ENCODE measurements at regions not wholly inside any gene's neighbourhood (a gene's known extent, or its start where the extent isn't known, plus 50 kb on each side); places are given as distances from the start of the nearest gene placed in this dataset.
"Not testable (repeated sequence)": the region's sequence is repeated elsewhere in the genome, so short reads cannot be mapped to it uniquely, and the experiment has no call there.

DNA sequence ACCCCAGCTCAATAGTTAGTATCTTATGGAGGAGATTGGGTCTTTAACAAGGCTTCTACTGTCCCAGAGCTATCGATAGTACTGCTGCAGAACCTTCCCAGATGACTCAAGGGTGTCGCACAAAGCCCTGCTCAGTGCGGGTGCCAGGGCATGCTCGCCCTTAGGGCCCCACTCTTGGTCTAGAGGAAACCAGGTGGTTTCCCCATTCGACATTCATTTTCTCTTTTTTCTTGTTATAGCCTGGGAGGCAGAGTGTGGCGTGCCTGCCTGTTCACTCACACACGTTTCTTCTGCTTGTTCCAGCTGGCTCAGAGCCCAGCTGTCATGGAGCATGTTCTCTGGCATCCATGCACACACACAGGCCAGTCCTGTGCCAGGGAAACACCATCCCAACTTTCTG is 144.5 kb downstream of the SMIM20 start:
- ATAC-seq, result no peak
- H3K4me3 ChIP-seq, result no peak overlapping the region
- no peak overlapping the region for H3K27ac ChIP-seq
- H3K4me1 ChIP-seq, result peaks cover 0 to 43% of the 10 kb centered on the region in 2 donors
- peak in 1 of 4 donors; percentile 59 for DNase-seq
- no peaks in the 10 kb centered on the region for H3K9me3 ChIP-seq
- H3K36me3 ChIP-seq, result no peaks in the 10 kb centered on the region
- H3K27me3 ChIP-seq, result no peaks in the 10 kb centered on the region
- TF ChIP-seq, protein P1, sequence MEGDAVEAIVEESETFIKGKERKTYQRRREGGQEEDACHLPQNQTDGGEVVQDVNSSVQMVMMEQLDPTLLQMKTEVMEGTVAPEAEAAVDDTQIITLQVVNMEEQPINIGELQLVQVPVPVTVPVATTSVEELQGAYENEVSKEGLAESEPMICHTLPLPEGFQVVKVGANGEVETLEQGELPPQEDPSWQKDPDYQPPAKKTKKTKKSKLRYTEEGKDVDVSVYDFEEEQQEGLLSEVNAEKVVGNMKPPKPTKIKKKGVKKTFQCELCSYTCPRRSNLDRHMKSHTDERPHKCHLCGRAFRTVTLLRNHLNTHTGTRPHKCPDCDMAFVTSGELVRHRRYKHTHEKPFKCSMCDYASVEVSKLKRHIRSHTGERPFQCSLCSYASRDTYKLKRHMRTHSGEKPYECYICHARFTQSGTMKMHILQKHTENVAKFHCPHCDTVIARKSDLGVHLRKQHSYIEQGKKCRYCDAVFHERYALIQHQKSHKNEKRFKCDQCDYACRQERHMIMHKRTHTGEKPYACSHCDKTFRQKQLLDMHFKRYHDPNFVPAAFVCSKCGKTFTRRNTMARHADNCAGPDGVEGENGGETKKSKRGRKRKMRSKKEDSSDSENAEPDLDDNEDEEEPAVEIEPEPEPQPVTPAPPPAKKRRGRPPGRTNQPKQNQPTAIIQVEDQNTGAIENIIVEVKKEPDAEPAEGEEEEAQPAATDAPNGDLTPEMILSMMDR (IDR thresholded peaks at IDR 0.05), result no peak
- intact Hi-C loops (cut with DNase I), result no loop called here

DNA sequence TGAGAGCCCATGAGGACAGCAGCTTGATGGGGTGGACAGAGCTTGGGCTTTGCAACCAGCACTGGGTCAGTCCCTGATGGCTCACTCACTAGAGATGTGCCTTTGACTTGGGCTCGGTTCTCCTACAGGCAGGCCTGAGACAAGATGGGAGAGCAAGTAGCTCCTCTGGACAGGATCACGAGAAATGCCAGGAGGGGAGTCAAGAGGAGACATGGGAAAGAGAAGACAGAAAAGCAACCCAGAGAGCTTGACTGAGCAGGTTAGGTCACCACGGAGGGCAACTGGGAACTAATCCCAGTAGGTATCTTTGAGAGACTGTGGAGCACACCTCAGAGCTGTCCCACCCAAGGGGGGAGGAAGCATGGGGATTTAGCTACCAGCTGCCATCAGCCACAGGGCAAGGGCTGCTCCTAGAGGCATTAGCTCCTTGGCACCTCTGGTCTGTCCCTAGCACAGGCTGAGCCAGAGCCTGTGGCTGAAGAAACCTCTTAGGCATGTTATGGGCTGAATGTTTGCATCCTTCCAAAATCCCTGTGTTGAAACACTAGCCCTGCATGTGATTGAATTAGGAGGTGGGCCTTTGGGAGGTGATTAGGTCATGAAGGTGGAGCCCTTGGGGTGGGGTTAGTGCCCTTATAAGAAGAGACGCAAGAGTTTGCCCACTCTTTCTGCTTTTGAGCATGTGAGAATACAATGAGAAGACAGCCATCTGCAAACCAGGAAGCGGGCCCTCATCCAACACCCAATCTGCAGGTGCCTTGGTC is 145.6 kb downstream of the SMIM20 start:
- no peak overlapping the region for H3K27ac ChIP-seq
- TF ChIP-seq, protein P1 (IDR thresholded peaks at IDR 0.05), result no peak
- H3K36me3 ChIP-seq, result no peaks in the 10 kb centered on the region
- no peak overlapping the region for H3K4me3 ChIP-seq
- H3K4me1 ChIP-seq, result peaks cover 0 to 43% of the 10 kb centered on the region in 2 donors
- H3K9me3 ChIP-seq, result no peaks in the 10 kb centered on the region
- no peaks in the 10 kb centered on the region for H3K27me3 ChIP-seq
- no peak for DNase-seq
- ATAC-seq, result no peak
- intact Hi-C loops (cut with DNase I), result no loop called here

DNA sequence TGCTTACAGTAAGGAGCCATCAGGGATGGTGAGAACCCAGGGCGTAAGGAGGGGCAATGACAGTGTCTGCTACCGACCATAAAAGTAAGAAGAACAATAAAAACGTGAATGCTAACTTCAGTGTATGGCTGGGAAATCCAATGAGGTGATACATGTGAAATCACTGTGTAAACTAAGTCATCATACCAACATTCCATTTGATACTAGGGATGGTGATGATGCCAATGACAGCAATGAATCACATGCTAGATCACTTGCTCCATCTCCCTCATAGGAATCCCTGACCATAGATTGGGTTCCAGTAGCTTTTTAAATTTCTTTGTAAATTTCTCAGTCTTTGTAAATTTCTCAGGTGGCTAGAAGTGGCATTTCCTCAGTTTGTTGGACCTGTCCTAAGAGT is 146.3 kb downstream of the SMIM20 start:
- Histone ChIP-seq H3K27me3 (no peaks in the 10 kb centered on the region), H3K4me1 (peaks cover 0 to 43% of the 10 kb centered on the region in 2 donors), H3K9me3 (no peaks in the 10 kb centered on the region), H3K27ac (no peak overlapping the region), H3K4me3 (no peak overlapping the region), H3K36me3 (no peaks in the 10 kb centered on the region)
- intact Hi-C loops (cut with DNase I), result no loop called here
- no peak for ATAC-seq
- TF ChIP-seq, protein P1 (IDR thresholded peaks at IDR 0.05), result no peak
- no peak for DNase-seq

DNA sequence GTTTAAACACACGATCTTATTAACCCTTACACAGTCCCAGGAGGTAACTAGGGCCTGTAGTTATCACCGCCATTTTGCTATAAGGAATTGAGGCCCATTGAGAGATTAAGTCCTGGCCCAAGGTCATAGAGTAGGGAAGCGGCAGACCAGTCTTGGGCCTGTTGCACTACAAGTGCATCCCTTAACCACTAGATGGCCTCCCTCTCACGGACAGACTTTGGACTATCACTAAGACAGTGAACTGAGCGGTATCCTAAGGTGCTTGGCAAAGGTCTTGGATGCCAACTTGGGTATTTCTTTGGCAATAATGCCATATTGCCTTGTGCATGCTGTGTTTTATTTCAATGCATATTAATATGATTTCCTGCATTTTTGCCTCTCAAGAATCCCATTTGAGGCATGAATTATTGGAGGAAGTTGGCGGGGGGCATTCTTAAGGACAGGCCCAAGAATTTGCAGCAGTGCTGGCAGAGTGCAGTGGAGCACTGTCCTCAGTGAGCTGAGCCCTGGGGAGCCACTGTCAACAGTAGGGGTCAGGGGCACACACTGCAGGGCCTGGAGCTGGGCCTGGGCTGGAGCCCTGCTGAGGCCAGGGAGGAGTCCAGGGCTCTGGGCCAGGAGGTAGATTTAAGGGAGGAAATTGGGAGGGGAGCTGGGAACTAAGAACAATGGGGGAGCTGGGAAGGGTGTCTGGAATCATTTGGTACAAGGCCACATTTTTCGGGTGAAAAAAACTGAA is 147.4 kb downstream of the SMIM20 start:
- no peaks in the 10 kb centered on the region for H3K36me3 ChIP-seq
- ATAC-seq (peak; percentile 85), DNase-seq (no peak)
- no peak overlapping the region for H3K4me3 ChIP-seq
- H3K9me3 ChIP-seq, result no peaks in the 10 kb centered on the region
- TF ChIP-seq, protein P1 (IDR thresholded peaks at IDR 0.05), result peak; percentile 22 to 72
- H3K27ac ChIP-seq, result no peak overlapping the region
- intact Hi-C loops (cut with DNase I), result no loop called here
- peaks cover 0 to 37% of the 10 kb centered on the region in 2 donors for H3K4me1 ChIP-seq
- H3K27me3 ChIP-seq, result no peaks in the 10 kb centered on the region

DNA sequence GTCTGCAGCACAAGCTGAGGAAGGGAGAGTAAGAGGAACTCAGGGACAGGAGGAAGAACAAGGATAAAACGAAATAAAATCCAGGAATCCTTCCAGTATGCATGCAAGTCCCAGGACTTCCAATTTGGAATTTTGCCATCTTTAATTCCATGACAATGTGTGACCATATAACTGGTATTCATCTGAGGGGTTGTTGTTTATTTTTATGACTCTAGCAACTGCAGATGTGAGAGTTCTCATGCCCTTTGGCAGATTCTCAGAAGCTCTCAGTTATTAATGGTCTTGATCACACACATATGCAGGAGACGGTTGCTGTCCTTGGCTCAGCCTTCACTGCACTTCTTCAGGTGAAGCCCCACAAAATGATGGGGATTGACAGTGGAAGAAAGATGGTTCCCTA is 148.2 kb downstream of the SMIM20 start:
- Histone ChIP-seq H3K36me3 (no peaks in the 10 kb centered on the region), H3K4me1 (peaks cover 0 to 29% of the 10 kb centered on the region in 2 donors), H3K4me3 (no peak overlapping the region), H3K27me3 (no peaks in the 10 kb centered on the region), H3K27ac (no peak overlapping the region), H3K9me3 (no peaks in the 10 kb centered on the region)
- intact Hi-C loops (cut with DNase I), result no loop called here
- TF ChIP-seq, protein P1 (IDR thresholded peaks at IDR 0.05), result no peak
- no peak for ATAC-seq
- DNase-seq, result no peak

DNA sequence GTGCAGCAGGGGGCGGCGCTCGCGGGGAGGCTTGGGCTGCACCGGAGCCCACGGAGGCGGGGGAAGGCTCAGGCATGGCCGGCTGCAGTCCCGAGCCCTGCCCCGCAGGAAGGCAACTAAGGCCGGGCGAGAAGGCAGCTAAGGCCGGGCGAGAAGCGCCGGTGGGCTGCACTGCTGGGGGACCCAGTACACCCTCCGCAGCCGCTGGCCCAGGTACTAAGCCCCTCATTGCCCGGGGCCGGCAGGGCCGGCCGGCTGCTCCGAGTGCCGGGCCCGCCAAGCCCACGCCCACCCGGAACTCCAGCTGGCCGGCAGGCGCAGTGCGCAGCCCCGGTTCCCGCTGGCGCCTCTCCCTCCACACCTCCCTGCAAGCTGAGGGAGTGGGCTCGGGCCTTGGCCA is 150.0 kb downstream of the SMIM20 start:
- not testable (repeated sequence) for H3K4me3 ChIP-seq

More for the DNA sequence above, 150.0 kb downstream of the SMIM20 start:
- DNase-seq; intact Hi-C loops (cut with DNase I); ATAC-seq; H3K9me3 ChIP-seq; H3K36me3 ChIP-seq; H3K27ac ChIP-seq; H3K27me3 ChIP-seq: not testable (repeated sequence)
- peaks cover 0 to 14% of the 10 kb centered on the region in 2 donors for H3K4me1 ChIP-seq

All from left lung (tissue), 4 donors.